ENCODE measurements at regions not wholly inside any gene's neighbourhood (a gene's known extent, or its start where the extent isn't known, plus 50 kb on each side); places are given as distances from the start of the nearest gene placed in this dataset.

- 92 to 94% methylated on average over 4 of the region's 4 CpGs for WGBS, 2 donors
- no peaks in the 10 kb centered on the region for H3K36me3 ChIP-seq
- H3K9me3 ChIP-seq: no peaks in the 10 kb centered on the region
- DNase-seq (ENCODE audit: low spot score in 2 of 2): no peak
- peak overlapping the region in 1 of 4 donors; percentile 66 for H3K27ac ChIP-seq
- H3K4me3 ChIP-seq: no peak overlapping the region
- no peak for TF ChIP-seq EP300 (IDR thresholded peaks at IDR 0.05)
- no peaks in the 10 kb centered on the region for H3K27me3 ChIP-seq
- H3K4me1 ChIP-seq: peaks cover 0 to 16% (median 0%) of the 10 kb centered on the region in 4 donors
Measured at GRCh38 chr13:30370916-30371521, 51.3 kb upstream of the UBE2L5 start.

- Histone ChIP-seq H3K36me3 (no peaks in the 10 kb centered on the region), H3K9me3 (no peaks in the 10 kb centered on the region), H3K27ac (peak overlapping the region in 1 of 4 donors; percentile 66), H3K4me1 (peaks cover 0 to 16% (median 0%) of the 10 kb centered on the region in 4 donors), H3K27me3 (no peaks in the 10 kb centered on the region), H3K4me3 (no peak overlapping the region)
- 47 to 57% methylated on average over 14 of the region's 14 CpGs for WGBS, 2 donors
- DNase-seq (ENCODE audit: low spot score in 2 of 2): no peak
- TF ChIP-seq EP300 (IDR thresholded peaks at IDR 0.05) (peak in 1 of 2 donors; percentile 16), CTCF (IDR thresholded peaks at IDR 0.05) (no peak), POLR2A (IDR thresholded peaks at IDR 0.05) (no peak)
Measured at GRCh38 chr13:30371649-30372265, 50.5 kb upstream of the UBE2L5 start.

All from tibial nerve (tissue), 4 donors.